B cell (primary cell): ENCODE measurements at regions not wholly inside any gene's neighbourhood (a gene's known extent, or its start where the extent isn't known, plus 50 kb on each side); places are given as distances from the start of the nearest gene placed in this dataset.
"Not testable (repeated sequence)": the region's sequence is repeated elsewhere in the genome, so short reads cannot be mapped to it uniquely, and the experiment has no call there.

Experiments
- ATAC-seq: fragments of 200-7000 bp; cut with Tn5 transposase; one replicate; pipeline ENCODE4 v1.10.0; 2021; ENCODE audit warnings: low read depth, mild to moderate bottlenecking, moderate number of reproducible peaks, moderate library complexity
- CTCF ChIA-PET: fragments of 350-600 bp; sonication (Branson Sonifier 250); formaldehyde crosslinking; loops from one replicate; lab custom pipeline; 2021; ENCODE audit warnings: antibody characterized with exemption, inconsistent platforms; lab: Charles Lee
- POLR2A ChIA-PET: fragments of 350-600 bp; sonication (Branson Sonifier 250); formaldehyde crosslinking; loops from one replicate; lab custom pipeline; 2021; ENCODE audit warnings: antibody characterized with exemption; lab: Charles Lee
- DNase-seq: peaks from one replicate; pipeline ENCODE4 v3.0.0; 2013
- H2AFZ ChIP-seq: 2 replicates; pipeline ENCODE4 v1.6.1; 2012; ENCODE audit warnings: mild to moderate bottlenecking, low read depth, low read length; ENCODE audit not compliant: insufficient read depth, poor library complexity, severe bottlenecking
- H3K27ac ChIP-seq, 2 donors: 1 replicate in 1 of 2; 2 replicates in 1 of 2; pipeline ENCODE4 v1.5.1; 2012 to 2013; ENCODE audit warnings: low read length in 2 of 2, mild to moderate bottlenecking in 2 of 2, moderate library complexity in 1 of 2
- H3K27me3 ChIP-seq, 4 experiments: fragments of 200-600 bp in 1 of 4; sonication (generic) in 1 of 4; replicated peaks in 1 of 4; 1 replicate in 2 of 4; 2 replicates in 2 of 4; pipeline versions ENCODE4 v1.6.1 to v1.7.0; 2013 to 2016; ENCODE audit warnings: low read length in 3 of 4, mild to moderate bottlenecking in 2 of 4, mixed read lengths in 1 of 4, moderate library complexity in 1 of 4; ENCODE audit not compliant: insufficient read depth in 4 of 4, control insufficient read depth in 3 of 4; ENCODE audit errors: control extremely low read depth in 1 of 4
- H3K36me3 ChIP-seq, 2 experiments: replicated peaks in 1 of 2; 1 replicate in 1 of 2; 2 replicates in 1 of 2; pipeline versions ENCODE4 v1.6.1 to v1.7.1; 2013; ENCODE audit warnings: low read length in 1 of 2; ENCODE audit not compliant: insufficient read depth in 2 of 2, control insufficient read depth in 1 of 2; ENCODE audit errors: control extremely low read depth in 1 of 2, extremely low read depth in 1 of 2
- H3K4me1 ChIP-seq, 2 donors: fragments of 200-600 bp in 1 of 2; sonication (generic) in 1 of 2; 1 replicate in 1 of 2; 2 replicates in 1 of 2; pipeline versions ENCODE4 v1.5.1 to v1.6.1; 2013 to 2017; ENCODE audit warnings: low read length in 2 of 2; ENCODE audit not compliant: control insufficient read depth in 2 of 2, insufficient read depth in 2 of 2
- H3K4me2 ChIP-seq: replicated peaks from 2 replicates; pipeline ENCODE3; 2012; ENCODE audit warnings: mild to moderate bottlenecking, low read depth, low read length; ENCODE audit not compliant: poor library complexity, severe bottlenecking
- H3K4me3 ChIP-seq, 5 experiments: fragments of 200-600 bp in 1 of 5; sonication (generic) in 1 of 5; 1 replicate in 3 of 5; 2 replicates in 2 of 5; pipeline versions ENCODE4 v1.5.1 to v1.7.0; 2011 to 2016; ENCODE audit warnings: low read length in 4 of 5, mild to moderate bottlenecking in 4 of 5, low read depth in 2 of 5, control low read depth in 1 of 5, moderate library complexity in 1 of 5; ENCODE audit not compliant: insufficient read depth in 1 of 5; ENCODE audit errors: control extremely low read depth in 1 of 5, extremely low read depth in 1 of 5
- H3K79me2 ChIP-seq: fragments of 200-600 bp; sonication (generic); one replicate; pipeline ENCODE4 v1.6.0; 2016; ENCODE audit warnings: low read length; ENCODE audit not compliant: control insufficient read depth, insufficient read depth
- H3K9ac ChIP-seq: fragments of 200-600 bp; sonication (generic); 2 replicates; pipeline ENCODE4 v1.6.1; 2017; ENCODE audit warnings: mild to moderate bottlenecking, low read length, moderate library complexity
- H3K9me3 ChIP-seq, 3 donors: one replicate each; pipeline versions ENCODE4 v1.6.1 to v1.7.1; 2013; ENCODE audit warnings: low read length in 2 of 3; ENCODE audit not compliant: control insufficient read depth in 2 of 3, insufficient read depth in 1 of 3; ENCODE audit errors: control extremely low read depth in 1 of 3
- H4K20me1 ChIP-seq: 2 replicates; pipeline ENCODE4 v1.6.0; 2012; ENCODE audit warnings: mild to moderate bottlenecking, low read length; ENCODE audit not compliant: insufficient read depth, control insufficient read depth, poor library complexity, severe bottlenecking
- H3K27ac Mint-ChIP-seq: one replicate; pipeline ENCODE4 v1.8.0; 2021; ENCODE audit warnings: mixed read lengths
- H3K27me3 Mint-ChIP-seq: one replicate; pipeline ENCODE4 v1.8.0; 2021; ENCODE audit warnings: mixed read lengths
- H3K4me1 Mint-ChIP-seq: one replicate; pipeline ENCODE4 v1.8.0; 2021; ENCODE audit warnings: mixed read lengths
- H3K4me3 Mint-ChIP-seq: one replicate; pipeline ENCODE4 v1.8.0; 2021; ENCODE audit warnings: mixed read lengths
- H3K9me3 Mint-ChIP-seq: one replicate; pipeline ENCODE4 v1.8.0; 2022; ENCODE audit warnings: mixed read lengths; ENCODE audit not compliant: insufficient read depth
- WGBS: methylation state at CpG from one replicate; pipeline ENCODE4 v1.1.5; 2013; ENCODE audit warnings: missing lambda C conversion rate; ENCODE audit not compliant: insufficient coverage; 5-methylcytosine and 5-hydroxymethylcytosine counted together
- intact Hi-C: fragments of 100-400 bp; cut with micrococcal nuclease; formaldehyde crosslinking; loops from one replicate; pipeline ENCODE4 v1.10.0; 2022

DNA sequence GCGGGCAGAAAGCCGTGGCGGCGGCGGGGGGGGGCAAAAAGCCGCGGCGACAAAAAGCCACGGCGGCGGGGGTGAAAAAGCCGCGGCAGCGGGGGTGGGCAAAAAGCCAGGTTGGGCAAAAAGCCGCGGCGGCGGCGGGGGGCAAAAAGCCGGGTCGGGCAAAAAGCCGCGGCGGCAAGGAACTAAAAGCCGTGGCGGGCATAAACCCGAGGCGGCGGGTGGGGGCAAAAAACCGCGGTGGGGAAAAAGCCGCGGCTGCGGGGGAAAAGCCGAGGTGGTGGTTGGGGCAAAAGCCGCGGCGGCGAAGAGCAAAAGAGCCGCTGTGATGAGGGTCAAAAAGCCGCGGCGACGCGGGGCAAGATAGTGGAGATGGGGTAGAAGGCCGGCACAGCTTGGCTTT is 1834.2 kb downstream of the FOXD4L5 start:
- DNase-seq, POLR2A ChIA-PET, H3K4me3 Mint-ChIP-seq, H2AFZ ChIP-seq, H3K27me3 ChIP-seq, H3K27ac ChIP-seq, H3K36me3 ChIP-seq, H3K9me3 Mint-ChIP-seq, H3K4me3 ChIP-seq, CTCF ChIA-PET, H3K9me3 ChIP-seq, ATAC-seq, intact Hi-C loops, H3K9ac ChIP-seq, H4K20me1 ChIP-seq, H3K4me1 Mint-ChIP-seq, H3K4me2 ChIP-seq, H3K79me2 ChIP-seq, H3K27ac Mint-ChIP-seq, H3K27me3 Mint-ChIP-seq, H3K4me1 ChIP-seq: not testable (repeated sequence)
- no CpG with 5 or more reads among the region's 46 CpGs for WGBS

DNA sequence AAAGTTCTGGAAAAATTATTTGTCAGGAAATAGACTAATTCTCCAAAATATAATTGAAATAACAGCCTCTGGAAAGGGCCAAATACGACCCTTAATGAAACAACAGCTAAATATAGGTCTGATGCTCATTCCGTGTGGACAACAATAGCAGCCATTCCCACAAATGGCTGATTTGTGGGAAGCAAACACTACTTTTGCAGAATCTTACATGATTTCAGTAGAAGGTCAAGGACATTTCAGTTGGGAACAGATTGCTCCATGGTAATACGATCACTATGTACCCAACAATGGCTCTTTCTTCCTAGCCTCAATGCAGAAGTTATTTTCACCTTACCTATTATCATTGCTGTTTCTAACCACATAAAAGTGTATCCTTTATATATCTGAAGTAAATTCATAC is 1859.9 kb downstream of the FOXD4L5 start:
- H3K27me3 ChIP-seq, H3K9ac ChIP-seq, intact Hi-C loops, H3K4me3 Mint-ChIP-seq, H3K36me3 ChIP-seq, CTCF ChIA-PET, H3K27ac ChIP-seq, H3K9me3 Mint-ChIP-seq, H3K4me1 Mint-ChIP-seq, H2AFZ ChIP-seq, H3K79me2 ChIP-seq, H3K4me3 ChIP-seq, ATAC-seq, H3K27me3 Mint-ChIP-seq, DNase-seq, H3K9me3 ChIP-seq, POLR2A ChIA-PET, H4K20me1 ChIP-seq, H3K4me1 ChIP-seq, H3K4me2 ChIP-seq, H3K27ac Mint-ChIP-seq: not testable (repeated sequence)
- WGBS: no CpG with 5 or more reads among the region's 3 CpGs

DNA sequence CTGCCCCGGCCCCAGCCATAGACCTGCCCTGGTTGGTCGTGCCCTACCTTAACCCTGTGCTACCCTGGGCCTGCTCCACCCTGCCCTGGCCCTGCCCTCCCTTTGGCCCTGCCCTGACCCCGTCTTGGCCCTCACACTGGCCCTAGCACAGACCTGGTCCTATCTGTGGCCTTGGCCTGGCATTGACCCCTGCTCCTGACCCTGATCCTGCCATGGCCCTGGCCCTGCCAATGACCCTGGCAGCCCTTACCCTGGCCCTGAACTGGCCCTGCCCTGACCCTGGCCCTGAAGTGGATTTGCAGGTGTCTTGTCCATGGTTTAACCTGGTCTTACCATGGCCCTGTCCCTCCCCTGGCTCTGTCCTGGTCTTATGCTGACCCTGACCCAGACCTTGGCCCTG is 1894.1 kb downstream of the FOXD4L5 start:
- H3K4me1 ChIP-seq, H3K9me3 Mint-ChIP-seq, CTCF ChIA-PET, H3K4me3 ChIP-seq, H3K4me1 Mint-ChIP-seq, H4K20me1 ChIP-seq, POLR2A ChIA-PET, H3K9me3 ChIP-seq, H3K4me3 Mint-ChIP-seq, H3K4me2 ChIP-seq, H3K36me3 ChIP-seq, H3K27me3 Mint-ChIP-seq, H3K79me2 ChIP-seq, H3K27ac Mint-ChIP-seq, H3K27me3 ChIP-seq, H2AFZ ChIP-seq, H3K27ac ChIP-seq, DNase-seq, ATAC-seq, H3K9ac ChIP-seq, intact Hi-C loops: not testable (repeated sequence)
- WGBS: no CpG with 5 or more reads among the region's 3 CpGs

DNA sequence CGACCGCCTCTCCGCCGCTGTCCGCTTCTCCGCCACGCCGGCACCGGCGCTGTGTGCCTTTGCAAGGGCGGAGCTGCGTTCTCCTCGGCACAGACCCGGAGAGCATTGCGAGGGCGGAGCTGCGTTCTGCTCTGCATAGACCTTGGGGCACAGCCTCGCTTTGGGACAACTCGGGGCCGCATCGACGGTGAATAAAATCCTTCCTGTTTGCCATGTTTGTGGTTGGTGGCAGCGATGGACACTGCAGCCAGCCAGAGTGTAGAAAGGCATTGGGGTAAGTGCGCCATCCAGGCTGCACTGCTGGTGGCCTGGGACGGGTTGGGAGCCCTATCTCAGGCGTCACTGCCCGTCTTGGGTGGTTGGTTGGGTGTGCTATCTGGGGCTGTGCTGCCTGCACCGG is 1899.5 kb downstream of the FOXD4L5 start:
- not testable (repeated sequence) for DNase-seq, H3K4me1 Mint-ChIP-seq

More for the DNA sequence above, 1899.5 kb downstream of the FOXD4L5 start:
- 60% methylated on average over 1 of the region's 28 CpGs for WGBS
- H3K4me3 ChIP-seq, H2AFZ ChIP-seq, intact Hi-C loops, H3K27me3 ChIP-seq, H3K9me3 ChIP-seq, H3K79me2 ChIP-seq, H3K36me3 ChIP-seq, H3K27ac Mint-ChIP-seq, ATAC-seq, H3K27me3 Mint-ChIP-seq, H3K9ac ChIP-seq, H4K20me1 ChIP-seq, H3K27ac ChIP-seq, CTCF ChIA-PET, H3K4me2 ChIP-seq, POLR2A ChIA-PET, H3K9me3 Mint-ChIP-seq, H3K4me1 ChIP-seq: not testable (repeated sequence)
- H3K4me3 Mint-ChIP-seq: peak overlapping the region; percentile 45
